Kidney (tissue), 13 donors: ENCODE measurements at regions not wholly inside any gene's neighbourhood (a gene's known extent, or its start where the extent isn't known, plus 50 kb on each side); places are given as distances from the start of the nearest gene placed in this dataset.

Source experiments
- DNase-seq, 5 donors: peaks; one replicate each; pipeline ENCODE4 v3.0.0-alpha.2; 2013 to 2020
- FAIRE-seq: peaks from 2 replicates; lab custom pipeline; 2012; peaks lifted over from hg19 to GRCh38; lab: Jason Lieb, UNC
- H3K27ac ChIP-seq, 2 donors: one replicate each; pipeline ENCODE4 v1.7.0; 2013; ENCODE audit warnings: low read depth in 2 of 2, low read length in 2 of 2, inconsistent platforms in 1 of 2
- H3K27me3 ChIP-seq: one replicate; pipeline ENCODE4 v1.7.1; 2013; ENCODE audit warnings: low read length, inconsistent platforms; ENCODE audit not compliant: control insufficient read depth, insufficient read depth
- H3K36me3 ChIP-seq, 3 donors: one replicate each; pipeline versions ENCODE4 v1.7.0 to v1.7.1; 2013; ENCODE audit warnings: low read length in 3 of 3, control low read depth in 1 of 3, inconsistent platforms in 1 of 3; ENCODE audit not compliant: insufficient read depth in 3 of 3, control insufficient read depth in 2 of 3
- H3K4me1 ChIP-seq, 3 donors: one replicate each; pipeline versions ENCODE4 v1.7.0 to v1.7.1; 2013; ENCODE audit warnings: low read length in 3 of 3, inconsistent platforms in 1 of 3, low read depth in 1 of 3; ENCODE audit not compliant: control insufficient read depth in 2 of 3, insufficient read depth in 2 of 3
- H3K4me3 ChIP-seq, 3 donors: one replicate each; pipeline versions ENCODE4 v1.7.0 to v1.8.1; 2013; ENCODE audit warnings: low read length in 3 of 3, control low read depth in 1 of 3, inconsistent platforms in 1 of 3
- H3K9ac ChIP-seq, 3 donors: one replicate each; pipeline versions ENCODE4 v1.7.0 to v1.7.1; 2013; ENCODE audit warnings: low read length in 3 of 3, control low read depth in 1 of 3, inconsistent platforms in 1 of 3
- H3K9me3 ChIP-seq, 3 donors: one replicate each; pipeline versions ENCODE4 v1.7.0 to v1.7.1; 2013; ENCODE audit warnings: low read length in 3 of 3, control low read depth in 1 of 3, inconsistent platforms in 1 of 3; ENCODE audit not compliant: control insufficient read depth in 2 of 3, insufficient read depth in 1 of 3
- intact Hi-C: fragments of 100-400 bp; cut with DNase I; formaldehyde crosslinking; loops from one replicate; pipeline ENCODE4 v1.11.1; 2022
- TF ChIP-seq, protein P1 (sequence below): IDR thresholded peaks from 3 replicates; pipeline ENCODE4 v1.5.1; 2012; ENCODE audit warnings: mild to moderate bottlenecking, moderate library complexity, borderline replicate concordance; ENCODE audit not compliant: insufficient read depth; ENCODE audit errors: extremely low read depth
- donor health status: control.
- donor health status: control.
- donor health status: control.
- donor health status: control.
- donor health status: control.
- donor health status: DM: yes; HTN: yes; CAD: no.
- donor health status: Normal renal cell carcinoma (clear cell type).

GRCh38 chr9:79041266-79041665, 530.5 kb upstream of the TLE4 start:
- Histone ChIP-seq H3K4me1 (no peaks in the 10 kb centered on the region), H3K9me3 (no peaks in the 10 kb centered on the region), H3K27ac (no peak overlapping the region), H3K36me3 (no peaks in the 10 kb centered on the region), H3K4me3 (no peak overlapping the region), H3K9ac (no peak overlapping the region), H3K27me3 (no peaks in the 10 kb centered on the region)
- DNase-seq: no peak
- TF ChIP-seq, protein P1, sequence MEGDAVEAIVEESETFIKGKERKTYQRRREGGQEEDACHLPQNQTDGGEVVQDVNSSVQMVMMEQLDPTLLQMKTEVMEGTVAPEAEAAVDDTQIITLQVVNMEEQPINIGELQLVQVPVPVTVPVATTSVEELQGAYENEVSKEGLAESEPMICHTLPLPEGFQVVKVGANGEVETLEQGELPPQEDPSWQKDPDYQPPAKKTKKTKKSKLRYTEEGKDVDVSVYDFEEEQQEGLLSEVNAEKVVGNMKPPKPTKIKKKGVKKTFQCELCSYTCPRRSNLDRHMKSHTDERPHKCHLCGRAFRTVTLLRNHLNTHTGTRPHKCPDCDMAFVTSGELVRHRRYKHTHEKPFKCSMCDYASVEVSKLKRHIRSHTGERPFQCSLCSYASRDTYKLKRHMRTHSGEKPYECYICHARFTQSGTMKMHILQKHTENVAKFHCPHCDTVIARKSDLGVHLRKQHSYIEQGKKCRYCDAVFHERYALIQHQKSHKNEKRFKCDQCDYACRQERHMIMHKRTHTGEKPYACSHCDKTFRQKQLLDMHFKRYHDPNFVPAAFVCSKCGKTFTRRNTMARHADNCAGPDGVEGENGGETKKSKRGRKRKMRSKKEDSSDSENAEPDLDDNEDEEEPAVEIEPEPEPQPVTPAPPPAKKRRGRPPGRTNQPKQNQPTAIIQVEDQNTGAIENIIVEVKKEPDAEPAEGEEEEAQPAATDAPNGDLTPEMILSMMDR: no peak
- no peak for FAIRE-seq
- intact Hi-C loops: no loop called here

DNA sequence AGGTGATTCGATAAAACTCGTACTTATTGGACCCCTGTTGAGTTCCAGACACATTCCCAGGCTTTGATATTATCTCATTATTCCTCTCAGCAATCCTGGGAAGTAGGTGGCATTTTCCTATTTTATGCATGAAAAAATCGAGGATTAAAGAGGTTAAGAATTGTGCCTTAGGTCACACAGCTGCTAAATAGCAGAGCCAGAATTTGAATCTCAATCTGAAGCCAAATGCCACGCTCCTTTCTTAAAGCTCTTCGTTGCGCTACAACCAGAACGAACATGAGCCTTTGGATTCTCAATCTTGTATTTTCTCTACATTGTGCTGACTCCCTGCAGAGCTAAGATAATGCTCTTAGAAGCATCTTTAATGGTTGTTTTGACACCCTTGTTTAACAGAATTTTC, 527.8 kb upstream of the TLE4 start:
- Histone ChIP-seq H3K9ac (no peak overlapping the region), H3K4me3 (no peak overlapping the region), H3K27me3 (no peaks in the 10 kb centered on the region), H3K27ac (no peak overlapping the region), H3K4me1 (no peaks in the 10 kb centered on the region), H3K9me3 (no peaks in the 10 kb centered on the region), H3K36me3 (no peaks in the 10 kb centered on the region)
- intact Hi-C loops: no loop called here
- FAIRE-seq (no peak), DNase-seq (no peak)
- TF ChIP-seq, protein P1: no peak

DNA sequence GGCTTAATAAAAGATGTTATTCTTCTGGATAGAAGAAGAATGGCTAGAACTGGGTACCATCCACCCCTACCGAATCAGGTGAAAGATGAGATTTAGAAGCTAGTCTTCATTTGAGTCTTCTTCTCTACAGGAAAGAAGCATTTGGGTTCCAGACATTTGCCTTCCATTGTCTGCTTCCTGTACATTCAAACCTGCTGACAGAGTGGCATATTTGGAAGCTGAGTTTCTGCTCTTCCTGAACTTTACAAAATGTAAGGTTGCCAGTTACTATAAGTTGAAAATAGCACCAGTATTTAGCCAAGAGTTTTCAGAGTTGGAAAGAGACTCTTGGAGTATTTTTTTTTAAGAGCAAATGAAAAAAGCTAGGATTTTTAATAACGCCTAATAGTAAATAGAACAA, 525.4 kb upstream of the TLE4 start:
- H3K9me3 ChIP-seq: no peaks in the 10 kb centered on the region
- no peak for DNase-seq
- H3K27ac ChIP-seq: no peak overlapping the region
- H3K9ac ChIP-seq: no peak overlapping the region
- no peaks in the 10 kb centered on the region for H3K36me3 ChIP-seq
- H3K4me1 ChIP-seq: no peaks in the 10 kb centered on the region
- FAIRE-seq: no peak
- no peak overlapping the region for H3K4me3 ChIP-seq
- intact Hi-C loops: no loop called here
- TF ChIP-seq, protein P1: no peak
- H3K27me3 ChIP-seq: no peaks in the 10 kb centered on the region

GRCh38 chr9:79049371-79049770, 522.4 kb upstream of the TLE4 start:
- Histone ChIP-seq H3K27me3 (no peaks in the 10 kb centered on the region), H3K9ac (no peak overlapping the region), H3K4me1 (no peaks in the 10 kb centered on the region), H3K36me3 (no peaks in the 10 kb centered on the region), H3K9me3 (no peaks in the 10 kb centered on the region), H3K27ac (no peak overlapping the region), H3K4me3 (no peak overlapping the region)
- FAIRE-seq (no peak), DNase-seq (no peak)
- intact Hi-C loops: no loop called here
- TF ChIP-seq, protein P1: no peak
